Mesenchymal stem cell (in vitro differentiated cells and primary cell): ENCODE measurements at regions not wholly inside any gene's neighbourhood (a gene's known extent, or its start where the extent isn't known, plus 50 kb on each side); places are given as distances from the start of the nearest gene placed in this dataset.

Experiments used
- DNase-seq: peaks from one replicate; pipeline ENCODE4 v3.0.0-alpha.2; 2013
- H2AFZ ChIP-seq: one replicate; pipeline ENCODE4 v1.6.1; 2013; ENCODE audit warnings: low read depth, mild to moderate bottlenecking, control low read depth, inconsistent platforms, low read length, moderate library complexity
- H2AK5ac ChIP-seq: 2 replicates; pipeline ENCODE4 v1.6.1; 2013; ENCODE audit warnings: low read length, moderate library complexity, mild to moderate bottlenecking, inconsistent platforms; ENCODE audit not compliant: severe bottlenecking
- H2BK120ac ChIP-seq: one replicate; pipeline ENCODE4 v1.6.1; 2013; ENCODE audit warnings: low read depth, mild to moderate bottlenecking, inconsistent platforms, low read length, moderate library complexity
- H2BK12ac ChIP-seq, 2 experiments: one replicate each; pipeline ENCODE4 v1.6.1; 2013; ENCODE audit warnings: inconsistent platforms in 2 of 2, low read length in 2 of 2, mild to moderate bottlenecking in 2 of 2, moderate library complexity in 2 of 2, control low read depth in 1 of 2
- H2BK15ac ChIP-seq: one replicate; pipeline ENCODE4 v1.6.1; 2013; ENCODE audit warnings: mild to moderate bottlenecking, low read depth, inconsistent platforms; ENCODE audit not compliant: poor library complexity, severe bottlenecking
- H2BK5ac ChIP-seq: 2 replicates; pipeline ENCODE4 v1.6.1; 2013; ENCODE audit warnings: low read depth, mild to moderate bottlenecking, low read length, control low read depth, inconsistent platforms; ENCODE audit not compliant: poor library complexity, severe bottlenecking
- H3K14ac ChIP-seq, 2 experiments: one replicate each; pipeline ENCODE4 v1.6.1; 2013; ENCODE audit warnings: inconsistent platforms in 2 of 2, low read length in 2 of 2, control low read depth in 1 of 2, mild to moderate bottlenecking in 1 of 2, moderate library complexity in 1 of 2
- H3K18ac ChIP-seq, 2 experiments: one replicate each; pipeline ENCODE4 v1.6.1; 2013; ENCODE audit warnings: inconsistent platforms in 2 of 2, low read length in 2 of 2, control low read depth in 1 of 2, low read depth in 1 of 2, mild to moderate bottlenecking in 1 of 2
- H3K23ac ChIP-seq, 2 experiments: one replicate each; pipeline ENCODE4 v1.6.1; 2013; ENCODE audit warnings: inconsistent platforms in 2 of 2, low read length in 2 of 2, mild to moderate bottlenecking in 2 of 2, moderate library complexity in 2 of 2, control low read depth in 1 of 2
- H3K27ac ChIP-seq: 2 replicates; pipeline ENCODE4 v1.5.1; 2013; ENCODE audit warnings: mild to moderate bottlenecking, moderate library complexity, low read length, control low read depth, inconsistent platforms; ENCODE audit not compliant: poor library complexity, severe bottlenecking
- H3K27me3 ChIP-seq, 2 experiments: 2 replicates each; pipeline versions ENCODE4 v1.6.1 to v1.7.0; 2013; ENCODE audit warnings: low read length in 2 of 2, mild to moderate bottlenecking in 2 of 2, moderate library complexity in 2 of 2, control low read depth in 1 of 2, inconsistent platforms in 1 of 2; ENCODE audit not compliant: control insufficient read depth in 1 of 2, insufficient read depth in 1 of 2
- H3K36me3 ChIP-seq, 2 experiments: 2 replicates each; pipeline versions ENCODE4 v1.6.1 to v1.7.0; 2013; ENCODE audit warnings: low read length in 2 of 2, control low read depth in 1 of 2, inconsistent platforms in 1 of 2, low read depth in 1 of 2, mild to moderate bottlenecking in 1 of 2; ENCODE audit not compliant: insufficient read depth in 2 of 2, control insufficient read depth in 1 of 2
- H3K4ac ChIP-seq, 2 experiments: one replicate each; pipeline ENCODE4 v1.6.1; 2013; ENCODE audit warnings: inconsistent platforms in 2 of 2, low read length in 2 of 2, mild to moderate bottlenecking in 2 of 2, moderate library complexity in 2 of 2, control low read depth in 1 of 2, low read depth in 1 of 2
- H3K4me1 ChIP-seq: 2 replicates; pipeline ENCODE4 v1.6.1; 2013; ENCODE audit warnings: low read depth, low read length, control low read depth; ENCODE audit not compliant: control insufficient read depth, insufficient read depth
- H3K4me2 ChIP-seq: 2 replicates; pipeline ENCODE4 v1.6.1; 2013; ENCODE audit warnings: low read length, mild to moderate bottlenecking, inconsistent platforms; ENCODE audit not compliant: poor library complexity, severe bottlenecking
- H3K4me3 ChIP-seq, 2 experiments: 2 replicates each; pipeline versions ENCODE4 v1.5.1 to v1.7.0; 2013; ENCODE audit warnings: low read length in 2 of 2, mild to moderate bottlenecking in 2 of 2, control low read depth in 1 of 2, low read depth in 1 of 2; ENCODE audit not compliant: insufficient read depth in 1 of 2
- H3K79me1 ChIP-seq: replicated peaks from 2 replicates; pipeline ENCODE4 v1.6.1; 2013; ENCODE audit warnings: mild to moderate bottlenecking, control low read depth, low read length, inconsistent platforms; ENCODE audit not compliant: poor library complexity, severe bottlenecking
- H3K9ac ChIP-seq: 2 replicates; pipeline ENCODE4 v1.7.0; 2013; ENCODE audit warnings: mild to moderate bottlenecking, low read length, moderate library complexity
- H3K9me3 ChIP-seq: 2 replicates; pipeline ENCODE4 v1.7.0; 2013; ENCODE audit warnings: mild to moderate bottlenecking, low read length; ENCODE audit not compliant: control insufficient read depth
- H4K8ac ChIP-seq: one replicate; pipeline ENCODE4 v1.6.1; 2013; ENCODE audit warnings: inconsistent platforms, mild to moderate bottlenecking, low read length, moderate library complexity
- H4K91ac ChIP-seq: one replicate; pipeline ENCODE4 v1.6.1; 2013; ENCODE audit warnings: mild to moderate bottlenecking, low read length, inconsistent platforms
- WGBS: methylation state at CpG from one replicate; pipeline ENCODE4 v1.1.7; 2013; ENCODE audit warnings: mixed read lengths; 5-methylcytosine and 5-hydroxymethylcytosine counted together

DNA sequence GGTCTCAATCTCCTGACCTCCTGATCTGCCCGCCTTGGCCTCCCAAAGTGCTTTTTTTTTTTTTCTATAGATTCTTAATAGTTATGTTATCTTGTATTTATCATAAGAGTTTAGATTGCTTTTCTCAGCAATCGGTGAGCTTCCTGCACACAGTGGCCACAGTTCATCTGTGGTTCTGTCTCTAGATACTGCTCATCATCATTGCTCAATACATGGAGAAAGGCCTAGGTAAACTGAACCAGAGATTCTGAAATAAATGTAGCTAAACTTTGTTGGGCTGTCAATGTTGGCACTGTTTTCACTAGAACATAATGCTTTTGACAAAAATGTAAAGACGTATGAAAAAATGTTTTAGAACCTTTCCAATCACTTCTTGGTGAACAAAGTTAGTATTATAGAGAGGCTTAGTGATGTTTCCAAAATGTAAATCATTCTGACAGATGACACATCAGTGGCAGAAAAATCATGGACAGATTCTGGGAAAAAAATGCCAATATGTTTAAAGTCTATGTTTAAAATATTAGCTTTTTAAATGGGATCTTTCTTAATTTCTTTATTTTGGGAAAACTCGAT lies 50.0 kb upstream of the LIMCH1 start:
- H2BK5ac ChIP-seq: no peak overlapping the region
- no peaks in the 10 kb centered on the region for H3K79me1 ChIP-seq
- no peak overlapping the region for H4K8ac ChIP-seq
- no peaks in the 10 kb centered on the region for H3K27me3 ChIP-seq
- H3K27ac ChIP-seq: no peak overlapping the region
- no peak overlapping the region for H3K4ac ChIP-seq
- H2AFZ ChIP-seq: no peak overlapping the region
- no peak overlapping the region for H2BK12ac ChIP-seq
- no peak overlapping the region for H2BK15ac ChIP-seq
- no peak overlapping the region for H3K14ac ChIP-seq
- no peak overlapping the region for H3K4me2 ChIP-seq
- H2AK5ac ChIP-seq: no peak overlapping the region
- no peak overlapping the region for H3K18ac ChIP-seq
- DNase-seq: no peak
- H3K4me3 ChIP-seq: no peak overlapping the region
- no peaks in the 10 kb centered on the region for H3K36me3 ChIP-seq
- H3K9ac ChIP-seq: no peak overlapping the region
- no peak overlapping the region for H2BK120ac ChIP-seq
- H3K23ac ChIP-seq: no peak overlapping the region
- no peaks in the 10 kb centered on the region for H3K4me1 ChIP-seq
- H4K91ac ChIP-seq: no peak overlapping the region
- 100% methylated on average over 2 of the region's 4 CpGs for WGBS
- no peaks in the 10 kb centered on the region for H3K9me3 ChIP-seq
